ENCODE measurements at regions not wholly inside any gene's neighbourhood (a gene's known extent, or its start where the extent isn't known, plus 50 kb on each side); places are given as distances from the start of the nearest gene placed in this dataset.

- BruUV-seq (replicated peaks) = no TSS peak
- Histone ChIP-seq H3K9me3 (ENCODE audit: control insufficient read depth, insufficient read depth, low read depth, low read length) (peaks cover 3% of the 10 kb centered on the region; the same call in 1 of the 2 replicates), H3K27ac (ENCODE audit: low read length) (no peak overlapping the region), H3K27me3 (ENCODE audit: control insufficient read depth, insufficient read depth, low read length) (no peaks in the 10 kb centered on the region; the same call in 1 of the 2 replicates), H3K4me3 (ENCODE audit: low read depth in 2 of 2, low read length in 2 of 2) (no peak overlapping the region), H3K4me1 (ENCODE audit: control insufficient read depth, insufficient read depth, low read length) (no peaks in the 10 kb centered on the region), H3K36me3 (ENCODE audit: control insufficient read depth, insufficient read depth, low read length) (no peaks in the 10 kb centered on the region)
- intact Hi-C loops (cut with micrococcal nuclease; ENCODE audit: unreplicated experiment) (no loop called here), in situ Hi-C loops (cut with HindIII; ENCODE audit: low pct_unique_long_range_greater_than_20kb, low sequenced_read_pairs) (no loop called here)
- TF ChIP-seq SIN3A (IDR thresholded peaks at IDR 0.05; ENCODE audit: borderline replicate concordance, insufficient read depth, low read depth, low read length) (no peak), TCF7L2 (IDR thresholded peaks at IDR 0.05; ENCODE audit: low read depth, low read length) (no peak), POLR2AphosphoS5 (IDR thresholded peaks at IDR 0.05; ENCODE audit: low read depth, low read length) (no peak)
- TF ChIP-seq, protein P1, sequence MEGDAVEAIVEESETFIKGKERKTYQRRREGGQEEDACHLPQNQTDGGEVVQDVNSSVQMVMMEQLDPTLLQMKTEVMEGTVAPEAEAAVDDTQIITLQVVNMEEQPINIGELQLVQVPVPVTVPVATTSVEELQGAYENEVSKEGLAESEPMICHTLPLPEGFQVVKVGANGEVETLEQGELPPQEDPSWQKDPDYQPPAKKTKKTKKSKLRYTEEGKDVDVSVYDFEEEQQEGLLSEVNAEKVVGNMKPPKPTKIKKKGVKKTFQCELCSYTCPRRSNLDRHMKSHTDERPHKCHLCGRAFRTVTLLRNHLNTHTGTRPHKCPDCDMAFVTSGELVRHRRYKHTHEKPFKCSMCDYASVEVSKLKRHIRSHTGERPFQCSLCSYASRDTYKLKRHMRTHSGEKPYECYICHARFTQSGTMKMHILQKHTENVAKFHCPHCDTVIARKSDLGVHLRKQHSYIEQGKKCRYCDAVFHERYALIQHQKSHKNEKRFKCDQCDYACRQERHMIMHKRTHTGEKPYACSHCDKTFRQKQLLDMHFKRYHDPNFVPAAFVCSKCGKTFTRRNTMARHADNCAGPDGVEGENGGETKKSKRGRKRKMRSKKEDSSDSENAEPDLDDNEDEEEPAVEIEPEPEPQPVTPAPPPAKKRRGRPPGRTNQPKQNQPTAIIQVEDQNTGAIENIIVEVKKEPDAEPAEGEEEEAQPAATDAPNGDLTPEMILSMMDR (IDR thresholded peaks at IDR 0.05) = no peak
- TF ChIP-seq, protein P2, sequence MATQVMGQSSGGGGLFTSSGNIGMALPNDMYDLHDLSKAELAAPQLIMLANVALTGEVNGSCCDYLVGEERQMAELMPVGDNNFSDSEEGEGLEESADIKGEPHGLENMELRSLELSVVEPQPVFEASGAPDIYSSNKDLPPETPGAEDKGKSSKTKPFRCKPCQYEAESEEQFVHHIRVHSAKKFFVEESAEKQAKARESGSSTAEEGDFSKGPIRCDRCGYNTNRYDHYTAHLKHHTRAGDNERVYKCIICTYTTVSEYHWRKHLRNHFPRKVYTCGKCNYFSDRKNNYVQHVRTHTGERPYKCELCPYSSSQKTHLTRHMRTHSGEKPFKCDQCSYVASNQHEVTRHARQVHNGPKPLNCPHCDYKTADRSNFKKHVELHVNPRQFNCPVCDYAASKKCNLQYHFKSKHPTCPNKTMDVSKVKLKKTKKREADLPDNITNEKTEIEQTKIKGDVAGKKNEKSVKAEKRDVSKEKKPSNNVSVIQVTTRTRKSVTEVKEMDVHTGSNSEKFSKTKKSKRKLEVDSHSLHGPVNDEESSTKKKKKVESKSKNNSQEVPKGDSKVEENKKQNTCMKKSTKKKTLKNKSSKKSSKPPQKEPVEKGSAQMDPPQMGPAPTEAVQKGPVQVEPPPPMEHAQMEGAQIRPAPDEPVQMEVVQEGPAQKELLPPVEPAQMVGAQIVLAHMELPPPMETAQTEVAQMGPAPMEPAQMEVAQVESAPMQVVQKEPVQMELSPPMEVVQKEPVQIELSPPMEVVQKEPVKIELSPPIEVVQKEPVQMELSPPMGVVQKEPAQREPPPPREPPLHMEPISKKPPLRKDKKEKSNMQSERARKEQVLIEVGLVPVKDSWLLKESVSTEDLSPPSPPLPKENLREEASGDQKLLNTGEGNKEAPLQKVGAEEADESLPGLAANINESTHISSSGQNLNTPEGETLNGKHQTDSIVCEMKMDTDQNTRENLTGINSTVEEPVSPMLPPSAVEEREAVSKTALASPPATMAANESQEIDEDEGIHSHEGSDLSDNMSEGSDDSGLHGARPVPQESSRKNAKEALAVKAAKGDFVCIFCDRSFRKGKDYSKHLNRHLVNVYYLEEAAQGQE (IDR thresholded peaks at IDR 0.05; ENCODE audit: insufficient read depth in 1 of 2, low read depth in 2 of 2, low read length in 1 of 2) = no peak
- DNase-seq (ENCODE audit: low read depth, low spot score) = no peak
- no peak for ATAC-seq
- ChIA-PET CTCF (no interaction called here), POLR2A (no interaction called here)
Observed at GRCh38 chr3:170712798-170713197, 126.9 kb upstream of the SLC7A14 start.

DNA sequence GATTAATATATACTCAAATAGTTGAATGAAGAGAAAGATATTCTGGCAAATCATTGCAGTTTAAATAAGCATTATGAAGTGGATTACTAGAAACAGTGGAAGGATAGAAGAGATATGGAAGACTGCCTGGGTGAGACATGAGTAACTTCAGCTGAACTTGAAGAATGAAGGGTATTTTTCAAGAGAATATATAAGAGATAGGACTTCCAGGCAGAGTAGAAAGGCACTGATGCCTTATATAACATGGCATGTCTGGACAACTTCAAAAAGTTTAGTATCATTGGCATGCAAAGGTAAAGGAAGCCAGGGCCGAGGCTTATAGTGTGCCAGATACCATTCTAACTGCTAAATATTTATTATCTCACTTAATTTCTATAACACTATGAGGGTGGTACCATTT, 126.5 kb upstream of the SLC7A14 start:
- Histone ChIP-seq H3K4me1 (ENCODE audit: control insufficient read depth, insufficient read depth, low read length) (no peaks in the 10 kb centered on the region), H3K9me3 (ENCODE audit: control insufficient read depth, insufficient read depth, low read depth, low read length) (peaks cover 3% of the 10 kb centered on the region; the same call in 1 of the 2 replicates), H3K27ac (ENCODE audit: low read length) (no peak overlapping the region), H3K4me3 (ENCODE audit: low read depth in 2 of 2, low read length in 2 of 2) (no peak overlapping the region), H3K36me3 (ENCODE audit: control insufficient read depth, insufficient read depth, low read length) (no peaks in the 10 kb centered on the region), H3K27me3 (ENCODE audit: control insufficient read depth, insufficient read depth, low read length) (no peaks in the 10 kb centered on the region; the same call in 1 of the 2 replicates)
- ChIA-PET CTCF (no interaction called here), POLR2A (no interaction called here)
- intact Hi-C loops (cut with micrococcal nuclease; ENCODE audit: unreplicated experiment) = no loop called here
- DNase-seq (ENCODE audit: low read depth, low spot score) (no peak), ATAC-seq (no peak)
- in situ Hi-C loops (cut with HindIII; ENCODE audit: low pct_unique_long_range_greater_than_20kb, low sequenced_read_pairs) = no loop called here
- TF ChIP-seq TCF7L2 (IDR thresholded peaks at IDR 0.05; ENCODE audit: low read depth, low read length) (no peak), POLR2AphosphoS5 (IDR thresholded peaks at IDR 0.05; ENCODE audit: low read depth, low read length) (no peak), SIN3A (IDR thresholded peaks at IDR 0.05; ENCODE audit: borderline replicate concordance, insufficient read depth, low read depth, low read length) (no peak)
- TF ChIP-seq, protein P1 (IDR thresholded peaks at IDR 0.05) = no peak
- TF ChIP-seq, protein P2 (IDR thresholded peaks at IDR 0.05; ENCODE audit: insufficient read depth in 1 of 2, low read depth in 2 of 2, low read length in 1 of 2) = no peak
- BruUV-seq (replicated peaks) = no TSS peak

Data from Panc1 (cell line).